NCI-H1092 (cell line): ENCODE measurements at regions not wholly inside any gene's neighbourhood (a gene's known extent, or its start where the extent isn't known, plus 50 kb on each side); places are given as distances from the start of the nearest gene placed in this dataset.
A peak's percentile ranks its signal among the peaks of the same experiment; 100 is the strongest.

Source experiments
- DNase-seq: peaks from one replicate; lab custom pipeline; 2025; lab: John Stamatoyannopoulos, UW

DNA sequence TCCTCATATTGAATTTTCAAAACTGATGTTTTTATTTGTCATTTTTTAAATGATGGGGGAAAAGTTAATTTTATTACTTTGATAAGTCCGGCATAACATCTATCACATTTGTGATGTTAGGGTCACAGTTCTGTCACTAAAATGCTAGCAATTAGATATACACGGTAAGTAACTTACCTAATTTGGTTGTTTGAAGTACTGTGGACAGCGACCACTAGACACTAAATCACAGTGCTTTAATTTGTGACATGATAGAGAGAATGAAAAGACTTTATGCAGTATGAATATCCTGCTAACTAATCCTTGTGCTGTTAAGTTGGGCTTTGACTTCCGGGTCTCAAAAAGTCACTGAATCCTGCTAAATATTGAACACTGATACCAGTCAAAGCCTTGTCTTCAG, 857.3 kb upstream of the KCND2 start:
- no peak for DNase-seq

- DNase-seq, result no peak
Measured at GRCh38 chr7:119421657-119422056, 851.3 kb upstream of the KCND2 start.

- no peak for DNase-seq
Measured at GRCh38 chr7:119436882-119437281, 836.1 kb upstream of the KCND2 start.

DNA sequence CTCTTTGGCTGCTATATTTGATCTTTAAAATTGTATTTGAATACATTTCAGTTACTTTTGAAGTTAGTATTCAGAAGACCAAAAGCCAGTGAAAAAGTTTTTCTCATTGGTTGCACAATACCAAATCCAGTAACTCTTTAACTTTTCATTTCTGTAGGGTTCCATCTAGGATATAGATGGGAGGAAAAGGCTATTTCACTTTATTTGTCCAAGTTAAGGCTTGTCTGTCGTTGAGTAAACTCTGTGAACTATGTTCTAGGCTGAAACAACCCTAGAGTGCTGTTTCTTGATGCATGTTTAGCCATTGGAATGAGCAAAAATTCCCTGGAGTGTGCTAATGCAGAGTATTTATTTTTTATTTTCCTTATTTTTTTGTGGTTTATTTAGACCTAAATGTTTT, 834.7 kb upstream of the KCND2 start:
- no peak for DNase-seq

GRCh38 chr7:119439192-119439591, 833.8 kb upstream of the KCND2 start:
- no peak for DNase-seq

DNA sequence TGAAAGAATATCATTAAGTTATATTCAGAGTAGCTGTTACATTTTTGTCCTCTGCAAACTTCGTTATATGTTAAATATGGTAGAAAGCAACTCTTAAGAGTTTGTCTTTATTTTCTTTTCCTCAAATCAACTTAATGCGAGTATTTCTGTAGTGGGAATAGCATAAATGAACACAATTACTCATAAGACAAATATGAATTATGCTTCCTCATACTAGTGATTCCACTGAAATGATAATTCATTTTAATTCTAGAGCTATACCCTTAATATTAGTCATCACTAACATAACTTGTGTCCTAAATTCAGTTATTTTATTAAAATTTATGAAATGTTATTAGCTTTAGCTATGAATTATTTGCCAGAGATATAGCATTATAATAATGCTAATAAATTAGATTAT, 820.6 kb upstream of the KCND2 start:
- no peak for DNase-seq

DNA sequence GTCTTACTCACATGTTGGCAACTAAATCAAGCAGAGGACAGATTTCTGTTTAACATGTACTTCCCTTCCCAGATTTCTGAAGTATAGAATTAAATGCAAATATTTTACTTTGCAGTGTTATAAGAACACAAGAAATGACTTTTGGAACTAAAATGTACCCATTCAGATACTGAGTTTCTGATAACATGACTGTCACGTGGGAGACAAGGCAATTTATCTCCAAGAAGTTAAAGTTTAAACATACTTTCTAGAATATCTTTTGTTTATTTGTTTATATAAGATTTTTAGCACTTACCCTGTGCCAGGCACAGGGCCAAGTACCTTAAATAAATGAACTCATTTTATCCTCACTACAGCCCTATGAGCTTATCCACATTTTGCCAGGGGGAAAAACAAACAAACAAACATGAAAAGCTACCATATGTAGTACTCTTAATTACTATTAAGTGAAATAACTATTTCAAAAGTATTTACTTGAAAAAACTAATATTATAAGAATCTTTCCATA, 807.1 kb upstream of the KCND2 start:
- no peak for DNase-seq

DNA sequence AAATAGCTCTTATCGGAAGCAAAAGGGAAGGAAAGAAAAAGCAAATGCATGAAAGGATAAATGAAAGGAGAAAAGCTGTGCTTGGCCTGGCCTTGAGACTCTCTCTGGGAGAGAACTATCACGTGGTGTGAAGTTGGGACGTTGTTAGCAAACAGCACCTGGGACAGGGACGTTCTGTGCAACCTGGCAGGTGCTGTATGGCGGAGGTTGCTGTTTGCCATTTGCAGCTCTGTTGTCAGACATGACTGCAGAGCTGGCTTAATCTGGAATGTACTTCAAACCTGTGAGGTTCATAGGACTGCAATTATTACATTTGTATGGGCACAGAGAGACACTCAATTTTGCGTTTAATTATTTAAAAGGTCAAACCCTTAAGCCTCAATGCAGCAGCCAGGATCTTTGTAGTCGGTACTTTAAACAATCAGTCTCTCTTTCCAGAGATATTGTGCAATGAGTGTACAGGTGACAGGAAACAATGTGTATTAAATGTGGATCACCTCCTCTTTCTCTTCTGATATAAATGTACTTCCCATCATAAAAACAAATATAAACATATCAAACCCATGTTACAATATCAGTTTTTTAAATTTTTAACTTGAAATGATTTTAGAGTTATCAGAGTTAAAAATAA, 800.5 kb upstream of the KCND2 start:
- DNase-seq, result peak; percentile 25

- DNase-seq, result no peak
Measured at GRCh38 chr7:119482209-119482608, 790.8 kb upstream of the KCND2 start.

DNA sequence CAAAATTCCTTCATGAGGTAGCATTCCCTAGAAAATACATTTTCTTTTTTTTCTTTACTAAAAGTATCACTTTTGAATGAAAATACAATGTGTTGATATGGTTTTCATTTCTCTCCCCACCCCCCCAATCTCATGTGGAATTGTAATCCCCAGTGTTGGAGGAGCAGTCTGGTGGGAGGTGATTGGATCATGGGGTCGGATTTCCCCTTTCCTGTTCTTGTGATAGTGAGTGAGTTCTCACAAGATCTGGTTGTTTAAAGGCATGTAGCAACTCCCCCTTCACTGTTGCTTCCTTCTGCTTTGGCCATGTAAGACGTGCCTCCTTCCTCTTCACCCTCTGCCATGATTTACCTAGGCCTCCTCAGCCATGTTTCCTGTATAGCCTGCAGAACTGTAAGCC, 790.3 kb upstream of the KCND2 start:
- DNase-seq, result no peak

DNA sequence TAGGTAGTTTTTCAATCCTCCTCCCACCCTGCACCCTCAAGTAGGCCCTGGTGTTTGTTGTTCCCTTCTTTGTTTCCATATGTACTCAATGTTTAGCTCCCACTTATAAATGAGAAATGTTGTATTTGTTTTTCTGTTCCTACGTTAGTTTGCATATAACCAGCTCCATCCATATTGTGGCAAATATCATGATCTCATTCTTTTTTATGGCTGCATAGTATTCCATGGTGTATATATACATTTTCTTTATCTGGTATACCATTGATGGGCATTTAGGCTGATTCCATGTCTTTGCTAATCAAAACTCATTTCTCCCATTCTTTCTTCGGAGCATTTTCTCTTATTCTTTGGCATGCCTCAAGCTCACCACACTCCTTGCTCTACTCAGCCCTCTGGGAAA, 789.6 kb upstream of the KCND2 start:
- no peak for DNase-seq

GRCh38 chr7:119514326-119514725, 758.6 kb upstream of the KCND2 start:
- no peak for DNase-seq

DNA sequence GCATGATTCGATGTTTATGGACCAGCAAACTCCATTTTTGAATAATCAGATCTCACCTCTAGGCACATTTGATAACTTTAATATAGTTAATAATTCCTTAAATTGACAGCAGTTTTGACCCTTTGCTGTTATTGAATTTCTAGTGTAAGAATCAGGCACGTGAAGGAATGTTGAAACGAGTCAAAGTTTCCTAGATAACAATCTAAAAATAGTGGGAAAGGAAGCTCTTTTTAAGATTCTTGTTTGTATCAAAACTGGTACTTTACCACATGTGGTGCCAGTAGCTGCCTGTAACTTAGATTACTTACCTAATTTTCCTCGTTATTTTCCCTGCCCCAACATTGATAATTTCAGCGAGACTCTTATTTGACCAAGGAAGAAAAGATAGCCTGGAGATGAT, 757.8 kb upstream of the KCND2 start:
- DNase-seq, result no peak

DNA sequence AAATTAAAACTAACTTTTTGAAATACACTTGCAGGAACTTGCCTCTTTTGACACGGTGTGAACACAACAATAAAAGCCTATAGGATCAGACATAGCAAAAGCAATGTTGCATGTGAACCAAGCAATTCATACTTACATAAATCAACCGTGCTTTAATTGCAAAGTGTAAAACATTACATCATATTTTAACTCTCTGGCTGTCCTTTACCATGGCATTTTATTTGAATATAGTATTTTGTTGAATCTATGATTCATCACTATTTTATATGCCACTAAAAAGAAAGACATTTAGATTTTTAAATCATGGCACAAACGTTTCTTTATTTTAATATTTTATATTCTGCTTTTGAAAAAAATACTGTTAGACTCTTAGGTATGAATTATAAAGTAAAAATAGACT, 757.0 kb upstream of the KCND2 start:
- DNase-seq, result no peak

GRCh38 chr7:119522263-119522662, 750.7 kb upstream of the KCND2 start:
- no peak for DNase-seq

DNA sequence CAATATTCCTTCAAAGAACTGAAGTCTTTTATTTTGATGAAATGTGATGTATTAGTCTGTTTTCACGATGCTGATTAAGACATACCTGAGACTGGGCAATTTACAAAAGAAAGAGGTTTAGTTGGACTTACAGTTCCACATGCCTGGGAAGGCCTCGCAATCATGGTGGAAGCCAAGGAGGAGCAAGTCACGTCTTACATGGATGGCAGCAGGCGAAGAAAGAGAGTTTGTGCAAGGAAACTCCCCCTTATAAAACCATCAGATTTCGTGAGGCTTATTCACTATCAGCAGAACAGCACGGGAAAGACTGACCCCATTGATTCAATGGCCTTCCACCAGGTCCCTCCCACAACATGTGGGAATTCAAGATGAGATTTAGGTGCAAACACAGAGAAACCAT, 750.3 kb upstream of the KCND2 start:
- DNase-seq, result no peak

GRCh38 chr7:119545118-119545517, 727.9 kb upstream of the KCND2 start:
- no peak for DNase-seq

DNA sequence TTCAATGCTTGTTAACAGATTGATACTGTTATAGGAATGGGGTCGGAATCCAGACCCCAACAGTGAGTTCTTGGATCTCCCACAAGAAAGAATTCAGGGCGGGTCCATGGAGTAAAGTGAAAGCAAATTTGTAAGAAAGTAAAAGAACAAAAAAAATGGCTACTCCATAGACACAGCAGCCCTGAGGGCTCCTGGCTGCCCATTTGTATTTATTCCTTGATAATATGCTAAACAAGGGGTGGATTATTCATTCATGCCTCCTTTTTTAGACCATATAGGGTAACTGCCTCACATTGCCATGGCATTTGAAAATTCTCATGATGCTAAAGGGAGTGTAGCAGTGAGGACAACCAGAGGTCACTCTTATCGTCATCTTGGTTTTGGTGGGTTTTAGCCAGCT, 717.2 kb upstream of the KCND2 start:
- DNase-seq, result no peak

DNA sequence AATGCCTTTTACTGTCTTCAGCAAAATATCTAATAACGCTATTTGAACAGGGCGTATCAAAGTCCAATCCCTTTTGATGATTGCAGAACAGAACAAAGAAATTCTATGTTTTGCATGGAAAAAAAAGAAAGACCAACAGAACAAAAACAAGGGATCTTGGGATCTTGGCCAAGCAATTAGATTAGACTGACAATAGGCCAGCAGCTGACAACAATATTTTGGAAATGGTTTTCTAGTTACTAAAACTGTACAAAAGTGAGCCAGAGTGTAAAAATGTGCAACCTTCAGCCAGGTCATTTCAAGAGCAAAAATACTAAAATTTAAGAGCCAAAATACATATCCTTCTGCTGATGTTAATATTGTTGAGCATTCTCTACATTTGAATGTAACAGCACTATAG, 716.5 kb upstream of the KCND2 start:
- DNase-seq, result no peak

DNA sequence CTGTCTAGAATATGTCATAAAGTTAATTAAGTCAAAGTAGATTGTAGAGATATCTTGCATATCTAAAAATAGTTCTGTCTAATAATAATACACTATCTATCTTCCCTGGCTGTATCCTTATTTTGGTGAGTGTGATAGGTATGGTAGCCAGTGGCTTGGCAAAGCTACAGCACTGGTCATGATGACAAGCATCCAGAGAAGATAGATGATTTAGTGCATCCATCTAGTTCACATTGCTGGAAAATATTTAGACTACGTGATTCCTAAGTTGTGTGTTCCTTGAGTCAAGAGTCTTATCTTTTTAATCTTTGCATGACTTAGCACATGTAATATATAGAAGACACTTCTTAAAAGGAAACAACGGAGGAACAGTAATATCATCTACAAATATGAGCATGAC, 711.2 kb upstream of the KCND2 start:
- DNase-seq, result no peak

- no peak for DNase-seq
Measured at GRCh38 chr7:119562839-119563238, 710.1 kb upstream of the KCND2 start.

DNA sequence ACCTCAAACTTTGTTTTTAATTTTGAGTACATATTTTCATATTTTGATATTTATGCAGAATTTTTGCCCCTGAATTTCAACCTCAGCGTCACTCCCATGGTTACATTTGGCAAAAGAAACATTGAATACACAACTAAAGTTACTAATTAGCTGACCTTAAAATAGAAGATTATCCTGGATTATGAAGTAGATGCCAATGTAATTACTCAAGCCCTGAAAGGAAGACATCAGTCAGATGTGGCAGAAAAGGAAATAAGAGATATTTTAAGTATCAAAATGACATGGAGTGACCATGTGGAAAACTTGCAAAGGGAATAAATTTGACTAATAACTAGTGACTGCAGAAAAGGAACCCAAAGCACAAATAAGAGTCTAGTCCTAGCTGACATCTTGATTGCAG, 701.3 kb upstream of the KCND2 start:
- DNase-seq, result no peak

- DNase-seq, result no peak
Measured at GRCh38 chr7:119572132-119572531, 700.8 kb upstream of the KCND2 start.

DNA sequence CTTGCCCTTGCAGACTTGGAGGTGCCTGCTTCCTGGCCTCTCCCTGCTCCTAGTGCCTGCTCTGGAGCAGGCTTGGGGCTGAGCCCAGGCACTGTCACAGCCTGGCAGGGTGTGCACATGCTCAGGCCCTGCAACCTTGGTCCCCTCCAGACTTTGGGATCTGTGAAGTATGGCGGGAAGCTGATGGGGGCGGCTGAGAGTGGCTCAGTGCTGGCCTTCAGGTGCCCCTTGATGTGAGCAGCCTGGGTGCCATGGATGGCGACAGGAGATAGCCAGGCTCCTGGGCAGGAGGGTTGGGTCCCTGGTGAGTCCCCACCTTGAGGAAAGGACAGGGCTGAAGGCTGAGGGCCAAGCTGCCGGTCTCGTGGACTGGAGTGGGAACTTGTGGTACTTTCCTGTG, 700.4 kb upstream of the KCND2 start:
- no peak for DNase-seq

GRCh38 chr7:119578116-119578515, 694.9 kb upstream of the KCND2 start:
- no peak for DNase-seq
